ENCODE measurements at regions not wholly inside any gene's neighbourhood (a gene's known extent, or its start where the extent isn't known, plus 50 kb on each side); places are given as distances from the start of the nearest gene placed in this dataset.

- TF ChIP-seq TARDBP (IDR thresholded peaks at IDR 0.05): no peak
- TF ChIP-seq PKNOX1 (IDR thresholded peaks at IDR 0.05): no peak
- TF ChIP-seq FOXM1 (IDR thresholded peaks at IDR 0.05; ENCODE audit: borderline replicate concordance): no peak
- TF ChIP-seq FOXA1 (IDR thresholded peaks at IDR 0.05): no peak
- no peak for TF ChIP-seq ELF4 (IDR thresholded peaks at IDR 0.05)
- no peak for TF ChIP-seq HDGF (IDR thresholded peaks at IDR 0.05; ENCODE audit: borderline replicate concordance)
- no peak for TF ChIP-seq ZNF384 (IDR thresholded peaks at IDR 0.05)
Measured at GRCh38 chr1:209265301-209265700, 318.2 kb upstream of the CAMK1G start.
